ENCODE measurements at regions not wholly inside any gene's neighbourhood (a gene's known extent, or its start where the extent isn't known, plus 50 kb on each side); places are given as distances from the start of the nearest gene placed in this dataset.
A peak's percentile ranks its signal among the peaks of the same experiment; 100 is the strongest.
"Not testable (repeated sequence)": the region's sequence is repeated elsewhere in the genome, so short reads cannot be mapped to it uniquely, and the experiment has no call there.

- no peak for DNase-seq
These were observed 649.8 kb upstream of the FSHR start for GRCh38 chr2:49804111-49804510.

GRCh38 chr2:49801898-49802450 is 647.7 kb upstream of the FSHR start:
- peak; percentile 85 for DNase-seq

DNA sequence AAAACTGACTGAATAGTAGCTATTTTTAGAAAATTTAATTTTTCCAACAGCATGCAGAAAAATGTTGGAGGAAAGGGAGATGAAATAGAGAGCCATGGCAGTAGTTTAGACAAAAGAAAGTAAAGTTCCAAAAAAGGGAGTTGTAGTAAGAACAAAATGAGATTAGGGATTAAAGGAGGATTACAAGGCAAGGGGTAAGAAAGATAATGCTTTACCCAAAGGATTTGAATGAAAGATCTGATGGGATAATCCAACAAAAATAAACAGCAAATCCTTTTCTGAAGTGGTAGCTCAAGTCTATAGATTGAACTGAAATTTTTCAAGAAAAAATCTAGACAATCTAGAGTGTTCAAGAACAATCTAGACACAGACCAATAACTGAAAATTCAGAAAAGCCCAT is 644.3 kb upstream of the FSHR start:
- DNase-seq = no peak

DNA sequence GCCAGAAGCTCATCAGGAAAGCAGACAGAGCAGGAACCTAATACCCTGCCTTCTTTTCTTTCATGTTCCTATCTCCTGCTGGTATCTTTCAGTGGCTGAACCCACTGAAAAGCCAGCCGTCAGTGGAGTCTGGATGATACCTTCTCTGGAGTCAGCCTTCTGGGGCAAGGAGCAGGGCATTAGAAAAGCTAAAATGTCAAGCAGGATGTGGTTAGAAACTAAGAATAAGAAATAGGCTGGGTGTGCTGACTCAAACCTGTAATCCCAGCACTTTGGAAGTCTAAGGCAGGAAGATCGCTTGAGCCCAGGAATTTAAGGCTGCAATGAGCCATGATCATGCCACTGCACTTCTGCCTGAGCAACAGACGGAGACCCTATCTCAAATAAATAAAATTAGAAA is 642.0 kb upstream of the FSHR start:
- no peak for DNase-seq

DNA sequence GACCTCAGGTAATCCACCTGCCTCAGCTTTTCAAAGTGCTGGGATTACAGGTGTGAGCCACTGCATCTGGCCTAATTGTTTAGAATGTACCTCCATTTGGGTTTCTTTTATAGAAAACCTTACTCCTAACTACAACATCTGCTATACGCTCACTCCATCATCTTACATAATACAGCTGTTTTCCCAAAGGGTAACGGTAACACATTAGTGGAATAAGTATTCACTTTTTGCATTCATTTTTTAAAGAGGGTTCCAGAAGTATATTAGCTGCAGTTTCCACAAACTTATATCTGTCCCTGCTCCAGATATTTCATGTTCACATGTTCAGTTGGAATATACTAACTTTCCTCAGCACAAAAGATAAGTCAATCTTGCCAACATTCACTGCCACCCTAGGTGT is 640.1 kb upstream of the FSHR start:
- peak; percentile 1 for DNase-seq

DNA sequence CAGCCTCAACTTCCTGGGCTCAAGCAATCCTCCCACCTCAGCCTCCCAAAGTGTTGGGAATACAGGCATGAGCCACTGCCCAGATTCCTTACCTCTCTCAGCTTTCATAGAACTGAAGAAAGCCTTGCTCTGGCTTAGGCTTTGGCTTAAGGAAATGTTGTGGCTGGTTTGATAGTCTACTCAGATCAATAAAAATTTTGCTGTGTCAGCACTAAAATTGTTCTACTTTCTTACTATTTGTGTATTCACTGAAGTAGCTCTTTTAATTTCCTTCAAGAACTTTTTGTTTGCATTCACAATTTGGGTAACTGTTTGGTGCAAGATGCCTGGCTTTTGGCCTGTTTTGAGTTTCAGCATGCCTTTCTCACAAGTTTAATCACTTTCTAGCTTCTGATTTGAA is 634.0 kb upstream of the FSHR start:
- no peak for DNase-seq

- DNase-seq = no peak
These were observed 626.6 kb upstream of the FSHR start for GRCh38 chr2:49780949-49781348.

DNA sequence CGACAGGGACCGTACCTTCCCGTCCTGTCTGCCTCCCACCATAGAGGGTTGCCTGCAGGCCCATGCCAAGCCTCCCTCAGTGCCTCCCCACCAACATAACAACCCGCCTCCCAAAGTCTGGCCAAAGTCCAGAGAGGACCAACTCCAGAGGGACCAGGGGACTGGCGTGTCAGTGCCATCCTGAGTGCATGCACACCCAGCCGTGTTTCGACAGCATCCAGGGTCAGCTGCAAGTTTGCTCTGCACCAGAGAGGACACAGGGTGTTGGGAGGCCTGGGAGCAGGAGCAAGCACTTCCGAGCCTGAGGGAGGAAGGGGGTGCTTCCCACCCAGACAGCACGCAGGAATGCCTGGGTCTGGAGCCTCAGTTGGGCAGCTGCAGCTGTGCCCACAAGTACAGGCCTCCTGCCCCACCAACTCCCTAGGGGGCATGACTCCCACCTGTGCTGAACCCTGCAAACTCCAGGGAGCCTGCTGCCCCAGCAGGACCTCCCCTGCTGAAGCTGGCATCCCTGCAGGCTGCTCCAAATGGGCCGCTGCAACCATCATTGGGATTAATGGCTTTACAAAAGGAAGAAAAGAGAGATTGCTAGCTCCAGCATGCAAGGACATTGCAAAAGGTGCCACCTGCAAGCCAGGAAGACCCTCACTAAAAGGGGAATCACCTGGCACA is 618.1 kb upstream of the FSHR start:
- DNase-seq = no peak

GRCh38 chr2:49770919-49771318 is 616.6 kb upstream of the FSHR start:
- DNase-seq = no peak

- DNase-seq = no peak
These were observed 613.0 kb upstream of the FSHR start for GRCh38 chr2:49767316-49767715.

DNA sequence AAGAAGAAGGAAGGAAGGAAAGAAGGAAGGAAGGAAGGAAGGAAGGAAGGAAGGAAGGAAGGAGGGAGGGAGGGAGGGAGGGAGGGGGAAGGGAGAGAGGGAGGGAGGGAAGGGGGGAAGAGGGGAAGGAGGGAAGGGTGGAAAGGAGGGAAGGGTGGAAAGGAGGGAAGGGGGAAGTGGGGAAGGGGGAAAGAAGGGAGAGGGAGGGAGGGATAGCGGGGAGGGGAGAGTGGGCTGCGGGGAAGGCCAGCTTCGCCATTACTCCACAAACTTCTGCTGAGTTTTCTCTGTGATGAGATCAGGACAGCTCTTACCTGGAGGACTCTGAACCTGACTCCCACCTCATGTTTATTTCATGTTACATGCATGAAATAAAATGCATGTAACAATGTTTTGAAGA is 601.5 kb upstream of the FSHR start:
- no peak for DNase-seq

DNA sequence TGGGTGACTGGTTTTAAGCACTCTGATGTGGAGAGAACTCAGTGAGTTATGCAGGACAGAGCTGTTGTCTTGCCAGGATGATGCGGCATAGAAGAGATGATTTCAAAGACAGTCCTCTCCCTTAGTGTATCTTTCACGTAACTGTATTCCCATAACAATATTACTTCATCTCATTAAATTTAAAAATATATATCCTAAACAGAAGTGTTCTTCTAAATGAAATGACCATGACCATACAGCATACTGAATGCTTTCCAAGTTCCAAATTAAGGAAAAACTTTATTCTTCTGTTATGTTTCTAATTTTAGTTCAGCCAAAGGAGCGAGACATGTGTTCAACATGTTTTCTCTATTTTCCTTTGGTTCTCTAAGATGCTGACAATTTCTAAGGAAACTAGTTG is 600.1 kb upstream of the FSHR start:
- DNase-seq = peak; percentile 56

DNA sequence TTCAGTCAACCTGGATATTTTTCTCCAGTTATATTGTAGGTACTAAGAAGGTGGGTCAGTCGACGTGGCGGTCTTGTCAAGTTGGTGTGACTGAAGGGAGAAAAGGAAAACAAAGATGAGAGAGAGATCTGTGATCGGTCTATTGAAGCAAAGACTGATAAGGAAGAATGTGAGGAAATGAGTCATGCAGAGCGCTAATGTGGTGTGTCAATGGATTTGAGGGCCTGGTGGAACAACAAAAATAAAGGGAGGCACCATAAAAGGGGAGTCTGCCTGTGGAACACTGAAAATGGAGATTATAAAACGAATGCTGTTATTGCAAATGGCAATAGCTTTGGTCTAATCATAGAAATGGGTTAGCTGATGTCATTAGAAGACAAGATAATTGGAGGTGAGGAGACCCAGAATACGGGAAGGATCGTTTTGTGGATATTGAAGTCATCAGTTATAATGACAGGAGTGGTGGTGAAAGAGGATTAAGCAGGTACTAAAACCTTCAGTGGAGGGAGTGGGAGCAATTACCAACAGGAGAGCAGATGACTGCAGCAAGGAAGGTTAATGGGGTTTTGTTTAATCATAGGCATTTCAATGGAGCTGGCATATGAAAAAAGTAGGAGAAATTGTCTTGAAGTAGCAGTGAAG is 599.1 kb upstream of the FSHR start:
- no peak for DNase-seq

DNA sequence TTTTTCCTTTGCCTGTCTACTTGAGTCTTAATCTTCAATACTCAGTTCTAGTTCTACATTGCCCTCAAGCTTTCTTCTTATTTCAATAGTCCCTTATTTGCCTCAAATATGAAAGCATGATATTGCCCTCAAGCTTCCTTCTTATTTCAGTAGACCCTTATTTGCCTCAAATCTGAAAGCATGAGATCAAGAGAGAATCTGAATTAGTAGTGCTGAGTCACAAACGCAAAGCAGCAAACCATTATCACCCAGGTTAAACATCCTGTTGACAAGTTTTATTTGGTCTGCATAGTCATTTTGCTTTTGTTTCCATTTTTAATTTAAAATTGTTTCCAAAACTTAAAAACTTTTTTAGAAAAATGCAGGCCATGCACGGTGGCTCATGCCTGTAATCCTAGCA is 583.3 kb upstream of the FSHR start:
- DNase-seq = no peak

DNA sequence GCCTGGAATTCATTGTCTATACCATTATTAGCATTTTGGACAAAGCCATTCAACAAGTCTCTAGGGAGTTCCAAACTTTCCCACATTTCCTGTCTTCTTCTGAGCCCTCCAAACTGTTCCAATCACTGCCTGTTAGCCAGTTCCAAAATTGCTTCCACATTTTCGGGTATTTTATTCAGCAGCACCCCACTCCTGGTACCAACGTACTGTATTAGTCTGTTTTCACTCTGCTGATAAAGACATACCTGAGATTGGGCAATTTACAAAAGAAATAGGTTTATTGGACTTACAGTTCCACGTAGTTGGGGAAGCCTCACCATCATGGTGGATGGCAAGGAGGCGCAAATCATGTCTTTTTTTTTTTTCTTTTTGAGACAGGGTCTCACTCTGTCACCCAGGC is 578.6 kb upstream of the FSHR start:
- not testable (repeated sequence) for DNase-seq

- DNase-seq = no peak
These were observed 564.9 kb upstream of the FSHR start for GRCh38 chr2:49719241-49719640.

DNA sequence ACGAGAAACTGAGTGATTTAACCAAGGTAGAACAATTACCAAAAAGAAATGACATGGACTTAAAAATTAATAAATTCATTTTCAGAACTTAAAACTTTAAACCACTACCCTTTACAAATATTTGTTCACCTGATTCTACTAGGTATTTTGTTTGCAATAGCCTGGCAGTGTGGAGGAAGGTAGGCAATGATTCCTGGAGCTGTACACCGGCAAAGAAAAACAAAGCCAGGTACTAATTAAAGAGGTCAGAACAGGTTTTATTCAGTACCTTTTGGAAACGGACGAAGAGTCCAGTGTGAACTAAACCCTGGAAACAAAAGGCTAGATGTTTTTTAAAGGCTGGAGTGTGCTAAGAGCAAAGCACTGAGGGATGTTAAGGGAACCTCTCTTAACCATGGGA is 561.3 kb upstream of the FSHR start:
- no peak for DNase-seq

- no peak for DNase-seq
These were observed 560.1 kb upstream of the FSHR start for GRCh38 chr2:49714454-49714853.

GRCh38 chr2:49702740-49703139 is 548.4 kb upstream of the FSHR start:
- DNase-seq = no peak

DNA sequence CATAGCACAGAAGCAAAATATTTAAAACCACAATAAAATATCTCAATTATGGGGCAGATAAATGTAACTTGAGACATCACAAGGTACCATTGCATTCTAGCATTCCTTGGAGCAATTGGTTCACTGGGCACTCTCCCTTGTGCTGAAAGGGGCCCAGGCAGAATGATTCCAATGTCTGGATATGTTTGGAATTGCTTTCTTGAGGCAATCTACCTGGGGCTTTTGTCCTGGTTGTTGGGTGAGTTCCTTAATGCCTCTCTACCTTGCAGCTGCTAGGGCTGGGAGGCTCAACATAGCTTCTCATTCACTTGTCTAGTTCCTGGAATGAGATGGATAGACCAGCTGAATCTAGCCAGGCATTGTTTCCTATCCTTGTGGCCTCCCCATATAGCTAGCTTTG is 539.6 kb upstream of the FSHR start:
- DNase-seq = no peak

DNA sequence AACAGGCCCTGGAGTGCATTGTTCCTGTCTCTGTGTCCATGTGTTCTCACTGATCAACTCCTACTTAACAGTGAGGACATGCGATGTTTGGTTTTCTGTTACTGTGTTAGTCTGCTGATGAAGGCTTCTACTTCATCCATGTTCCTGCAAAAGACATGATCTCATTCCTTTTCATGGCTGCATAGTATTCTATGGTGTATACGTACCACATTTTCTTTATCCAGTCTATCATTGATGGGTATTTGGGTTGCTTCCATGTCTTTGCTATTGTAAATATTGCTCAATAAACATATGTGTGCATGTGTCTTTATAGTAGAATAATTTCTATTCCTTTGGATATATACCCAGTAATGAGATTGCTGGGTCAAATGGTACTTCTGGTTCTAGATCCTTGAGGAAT is 537.7 kb upstream of the FSHR start:
- DNase-seq = not testable (repeated sequence)

DNA sequence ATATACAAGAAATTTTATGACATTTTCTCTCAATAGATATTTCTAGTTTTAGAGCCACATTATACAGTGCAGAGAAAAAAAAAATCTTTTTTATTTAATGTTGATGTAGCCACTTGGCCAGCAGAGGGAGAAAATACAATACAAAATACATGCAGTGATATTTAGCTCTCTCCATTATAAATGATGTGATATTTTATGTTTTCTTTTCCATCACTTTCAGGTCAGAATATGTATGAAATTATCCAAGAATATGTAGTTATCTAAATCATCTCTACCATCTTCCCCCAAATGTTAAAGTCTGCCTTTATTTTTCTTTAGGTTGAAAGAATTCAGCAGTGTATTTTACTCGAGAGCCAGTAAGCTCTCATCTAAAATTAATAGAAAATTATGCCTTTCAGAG is 533.6 kb upstream of the FSHR start:
- DNase-seq = no peak

- DNase-seq = no peak
These were observed 532.7 kb upstream of the FSHR start for GRCh38 chr2:49686897-49687442.

- no peak for DNase-seq
These were observed 532.0 kb upstream of the FSHR start for GRCh38 chr2:49686291-49686690.
